Right lobe of liver (tissue), 4 donors: ENCODE measurements at regions not wholly inside any gene's neighbourhood (a gene's known extent, or its start where the extent isn't known, plus 50 kb on each side); places are given as distances from the start of the nearest gene placed in this dataset.

Experiments used
- CTCF ChIP-seq, 4 donors: fragments of 200-600 bp in 3 of 4; fragments of 450-650 bp in 1 of 4; IDR thresholded peaks; one replicate each; pipeline versions ENCODE4 v1.5.1 to v1.8.0; 2016 to 2022; ENCODE audit warnings: antibody characterized with exemption in 4 of 4, mild to moderate bottlenecking in 2 of 4
- POLR2A ChIP-seq: fragments of 450-650 bp; IDR thresholded peaks from one replicate; pipeline ENCODE4 v1.6.1; 2017; ENCODE audit warnings: antibody characterized with exemption, mild to moderate bottlenecking
- donor health status: DM: no; HTN: no; CAD: no.
- donor health status: DM: no; HTN: no; CAD: no.
- donor health status: DM: no; HTN: yes; CAD: no.

GRCh38 chr9:107219486-107220077 is 63.5 kb upstream of the RAD23B start:
- TF ChIP-seq POLR2A = no peak
- TF ChIP-seq CTCF (IDR thresholded peaks at IDR 0.05) = no peak
